Astrocyte (in vitro differentiated cells and primary cell): ENCODE measurements at regions not wholly inside any gene's neighbourhood (a gene's known extent, or its start where the extent isn't known, plus 50 kb on each side); places are given as distances from the start of the nearest gene placed in this dataset.

ENCODE experiments used
- EZH2 ChIP-seq: IDR thresholded peaks from 2 replicates; pipeline ENCODE4 v1.6.1; 2012; ENCODE audit warnings: mild to moderate bottlenecking, low read length, inconsistent platforms; ENCODE audit not compliant: insufficient read depth
- TF ChIP-seq, protein P1 (sequence below): IDR thresholded peaks from 2 replicates; pipeline ENCODE4 v1.5.1; 2011; ENCODE audit warnings: low read depth, mild to moderate bottlenecking, inconsistent platforms, low read length, moderate library complexity; ENCODE audit not compliant: insufficient read depth

DNA sequence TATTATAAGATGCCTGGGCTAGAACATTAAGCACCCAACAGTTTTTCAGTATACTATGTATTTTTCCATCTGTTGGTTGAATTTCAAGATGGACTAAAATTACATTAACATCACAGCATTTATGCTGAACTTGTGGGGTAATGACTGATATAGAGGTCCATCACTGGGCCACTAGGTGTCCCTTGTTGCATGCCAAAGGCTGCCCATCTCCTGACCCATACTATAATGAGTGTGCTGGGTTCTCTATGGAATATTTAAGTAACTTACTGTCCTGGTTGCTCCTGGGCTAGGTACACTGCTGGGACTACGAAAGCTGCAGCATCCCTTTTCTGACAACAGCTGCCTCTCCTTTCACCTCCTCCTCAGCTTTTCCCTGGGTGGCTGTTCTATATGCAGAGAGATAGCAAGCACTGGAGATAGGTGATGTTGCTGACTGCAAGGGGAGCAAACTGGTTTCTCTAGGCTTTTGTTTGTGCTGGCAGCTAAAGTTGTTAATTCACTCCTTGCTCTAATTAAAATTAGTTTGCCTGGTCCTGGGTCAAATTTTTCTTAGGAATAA lies 138.6 kb upstream of the TRHDE start:
- TF ChIP-seq, protein P1, sequence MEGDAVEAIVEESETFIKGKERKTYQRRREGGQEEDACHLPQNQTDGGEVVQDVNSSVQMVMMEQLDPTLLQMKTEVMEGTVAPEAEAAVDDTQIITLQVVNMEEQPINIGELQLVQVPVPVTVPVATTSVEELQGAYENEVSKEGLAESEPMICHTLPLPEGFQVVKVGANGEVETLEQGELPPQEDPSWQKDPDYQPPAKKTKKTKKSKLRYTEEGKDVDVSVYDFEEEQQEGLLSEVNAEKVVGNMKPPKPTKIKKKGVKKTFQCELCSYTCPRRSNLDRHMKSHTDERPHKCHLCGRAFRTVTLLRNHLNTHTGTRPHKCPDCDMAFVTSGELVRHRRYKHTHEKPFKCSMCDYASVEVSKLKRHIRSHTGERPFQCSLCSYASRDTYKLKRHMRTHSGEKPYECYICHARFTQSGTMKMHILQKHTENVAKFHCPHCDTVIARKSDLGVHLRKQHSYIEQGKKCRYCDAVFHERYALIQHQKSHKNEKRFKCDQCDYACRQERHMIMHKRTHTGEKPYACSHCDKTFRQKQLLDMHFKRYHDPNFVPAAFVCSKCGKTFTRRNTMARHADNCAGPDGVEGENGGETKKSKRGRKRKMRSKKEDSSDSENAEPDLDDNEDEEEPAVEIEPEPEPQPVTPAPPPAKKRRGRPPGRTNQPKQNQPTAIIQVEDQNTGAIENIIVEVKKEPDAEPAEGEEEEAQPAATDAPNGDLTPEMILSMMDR, result no peak
- no peak for TF ChIP-seq EZH2
